Fibroblast of lung (primary cell): ENCODE measurements at regions not wholly inside any gene's neighbourhood (a gene's known extent, or its start where the extent isn't known, plus 50 kb on each side); places are given as distances from the start of the nearest gene placed in this dataset.

Experiments used
- CTCF ChIP-seq, 2 donors: IDR thresholded peaks in 1 of 2; conservative IDR thresholded peaks in 1 of 2; 1 replicate in 1 of 2; 2 replicates in 1 of 2; pipeline ENCODE4 v1.5.1; 2011 to 2012; ENCODE audit warnings: low read length in 2 of 2, control low read depth in 1 of 2, inconsistent platforms in 1 of 2, low read depth in 1 of 2, mild to moderate bottlenecking in 1 of 2
- EZH2 ChIP-seq: IDR thresholded peaks from 2 replicates; pipeline ENCODE4 v1.5.1; 2012; ENCODE audit warnings: low read length, control low read depth, mild to moderate bottlenecking; ENCODE audit errors: missing control alignments

GRCh38 chr3:184652465-184652864 is 59.4 kb downstream of the MAGEF1 start:
- TF ChIP-seq CTCF (conservative IDR thresholded peaks at IDR 0.05 in 1 of 2, IDR thresholded peaks at IDR 0.05 in 1 of 2; ENCODE audit: low read depth in 1 of 2, low read length in 2 of 2) (no peak), EZH2 (no peak)
